ENCODE measurements at regions not wholly inside any gene's neighbourhood (a gene's known extent, or its start where the extent isn't known, plus 50 kb on each side); places are given as distances from the start of the nearest gene placed in this dataset.

DNA sequence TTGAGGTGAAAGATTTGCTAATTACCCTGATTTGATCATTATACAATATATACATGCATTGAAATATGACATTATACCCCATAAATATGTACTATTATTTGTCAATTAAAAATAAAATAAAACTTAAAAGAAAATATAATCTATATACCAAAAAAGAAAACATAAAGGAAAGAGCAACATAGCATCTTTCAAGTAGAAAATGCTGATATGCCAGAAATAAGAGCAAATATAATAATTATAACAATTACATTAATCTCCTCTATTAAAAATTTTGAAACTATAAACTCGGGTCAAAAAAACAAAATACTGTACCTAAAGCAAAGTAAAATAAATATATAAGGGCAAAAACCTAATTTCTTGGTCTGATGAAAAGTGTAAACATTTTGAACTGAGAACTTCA is 209.3 kb upstream of the PDE1C start:
- TF ChIP-seq RCOR1 (conservative IDR thresholded peaks at IDR 0.05; ENCODE audit: low read depth, low read length): no peak
- TF ChIP-seq JUND (IDR thresholded peaks at IDR 0.05; ENCODE audit: low read depth, low read length): no peak
- no peak for TF ChIP-seq EZH2 (IDR thresholded peaks at IDR 0.05; ENCODE audit: borderline replicate concordance, control insufficient read depth, low read depth, low read length)
- no peak for TF ChIP-seq CTCF (IDR thresholded peaks at IDR 0.05 in 2 of 3, conservative IDR thresholded peaks at IDR 0.05 in 1 of 3; ENCODE audit: control insufficient read depth in 2 of 3, extremely low read depth in 1 of 3, insufficient read depth in 1 of 3, low read depth in 3 of 3, low read length in 3 of 3)
- no peak for TF ChIP-seq YY1 (IDR thresholded peaks at IDR 0.05; ENCODE audit: low read depth, low read length)
- no peak for TF ChIP-seq NFIC (IDR thresholded peaks at IDR 0.05; ENCODE audit: low read depth, low read length)
- no peak for TF ChIP-seq TCF12 (IDR thresholded peaks at IDR 0.05; ENCODE audit: low read depth, low read length)
